Liver (tissue), 3 donors: ENCODE measurements at regions not wholly inside any gene's neighbourhood (a gene's known extent, or its start where the extent isn't known, plus 50 kb on each side); places are given as distances from the start of the nearest gene placed in this dataset.

Experiments used
- CTCF ChIP-seq: fragments of 150-350 bp; IDR thresholded peaks from 2 replicates; pipeline ENCODE4 v1.5.1; 2017; ENCODE audit warnings: improper control_type of control experiment, low read depth, low read length; ENCODE audit not compliant: missing input control
- JUND ChIP-seq, 2 donors: IDR thresholded peaks; 2 replicates each; pipeline ENCODE4 v1.6.1; 2016; ENCODE audit warnings: antibody characterized with exemption in 2 of 2
- MAX ChIP-seq: IDR thresholded peaks from 2 replicates; pipeline ENCODE4 v1.6.1; 2016; ENCODE audit warnings: antibody characterized with exemption
- REST ChIP-seq: IDR thresholded peaks from 2 replicates; pipeline ENCODE4 v1.6.1; 2016; ENCODE audit warnings: antibody characterized with exemption, mild to moderate bottlenecking
- RXRA ChIP-seq, 2 donors: IDR thresholded peaks; 2 replicates each; pipeline ENCODE4 v1.6.1; 2017 to 2018; ENCODE audit warnings: antibody characterized with exemption in 2 of 2, mild to moderate bottlenecking in 1 of 2
- SP1 ChIP-seq: IDR thresholded peaks from 2 replicates; pipeline ENCODE4 v1.6.1; 2018; ENCODE audit warnings: antibody characterized with exemption, mild to moderate bottlenecking
- TAF1 ChIP-seq: conservative IDR thresholded peaks from 2 replicates; pipeline ENCODE4 v1.6.1; 2016; ENCODE audit warnings: antibody characterized with exemption, mild to moderate bottlenecking
- YY1 ChIP-seq: IDR thresholded peaks from 2 replicates; pipeline ENCODE4 v1.6.1; 2016; ENCODE audit warnings: antibody characterized with exemption, mild to moderate bottlenecking
- ZBTB33 ChIP-seq: IDR thresholded peaks from 2 replicates; pipeline ENCODE4 v1.6.1; 2016; ENCODE audit warnings: antibody characterized with exemption
- donor health status: healthy.
- donor health status: healthy.

GRCh38 chr22:27144321-27144720 lies 486.9 kb downstream of the MIAT start:
- TF ChIP-seq CTCF (no peak), SP1 (no peak), JUND (IDR thresholded peaks at IDR 0.05) (no peak), TAF1 (no peak), RXRA (IDR thresholded peaks at IDR 0.05) (no peak), ZBTB33 (no peak), REST (no peak), YY1 (no peak), MAX (no peak)
